ENCODE measurements at regions not wholly inside any gene's neighbourhood (a gene's known extent, or its start where the extent isn't known, plus 50 kb on each side); places are given as distances from the start of the nearest gene placed in this dataset.

DNA sequence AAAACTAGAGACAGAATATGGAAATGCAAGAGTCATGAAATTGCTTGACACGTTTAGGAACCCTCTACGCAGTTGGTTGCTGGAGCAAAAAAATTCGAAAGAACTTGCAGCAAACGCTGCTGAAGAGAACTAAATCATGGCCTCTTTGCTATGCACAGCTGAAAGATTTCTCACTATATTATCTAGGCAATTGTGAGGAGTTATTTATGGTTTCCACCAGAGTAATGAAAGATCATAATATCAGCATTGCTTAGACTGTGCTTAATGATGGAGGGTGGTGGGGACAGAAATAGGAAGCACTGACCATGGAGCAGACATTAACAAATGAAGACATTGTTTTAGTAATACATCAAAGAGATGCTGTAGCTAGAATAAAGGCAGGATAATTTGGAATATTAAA lies 593.4 kb upstream of the ZNF717 start:
- no peaks in the 10 kb centered on the region for H3K4me1 ChIP-seq (ENCODE audit: control insufficient read depth, insufficient read depth, low read length)
- no peaks in the 10 kb centered on the region for H3K27me3 ChIP-seq (ENCODE audit: control insufficient read depth, insufficient read depth, low read length)
- no peak overlapping the region for H3K4me3 ChIP-seq (ENCODE audit: low read length)
- H3K27ac ChIP-seq (ENCODE audit: low read length), result no peak overlapping the region
- no peaks in the 10 kb centered on the region for H3K9me3 ChIP-seq (ENCODE audit: control insufficient read depth, insufficient read depth, low read length)
- H3K36me3 ChIP-seq (ENCODE audit: control insufficient read depth, insufficient read depth, low read length), result no peaks in the 10 kb centered on the region
- WGBS (ENCODE audit: insufficient coverage, insufficient read length), result no CpG with 5 or more reads among the region's 4 CpGs
- no peak for DNase-seq (ENCODE audit: low read depth, low spot score)

DNA sequence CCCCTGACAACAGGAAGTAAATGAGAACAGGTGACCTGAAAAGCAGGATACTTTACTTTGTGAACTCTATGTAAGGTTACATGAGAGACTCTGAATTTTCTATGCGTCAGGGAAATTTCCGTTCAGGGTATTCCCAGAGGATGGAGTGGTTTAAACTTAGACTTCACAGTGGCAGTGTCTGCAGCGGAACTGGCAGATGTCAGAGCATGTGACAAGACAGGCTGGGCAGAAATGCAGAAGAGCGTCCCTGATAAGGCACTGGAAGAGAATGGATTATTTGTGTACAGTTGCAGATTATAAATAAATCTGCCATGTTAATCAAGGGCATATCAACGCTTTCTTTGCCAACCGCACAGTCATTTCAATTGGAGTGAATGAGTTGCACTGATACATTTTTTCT lies 598.4 kb upstream of the ZNF717 start:
- no peaks in the 10 kb centered on the region for H3K36me3 ChIP-seq (ENCODE audit: control insufficient read depth, insufficient read depth, low read length)
- WGBS (ENCODE audit: insufficient coverage, insufficient read length), result no CpG with 5 or more reads among the region's 6 CpGs
- H3K9me3 ChIP-seq (ENCODE audit: control insufficient read depth, insufficient read depth, low read length), result no peaks in the 10 kb centered on the region
- no peaks in the 10 kb centered on the region for H3K4me1 ChIP-seq (ENCODE audit: control insufficient read depth, insufficient read depth, low read length)
- no peak overlapping the region for H3K27ac ChIP-seq (ENCODE audit: low read length)
- H3K27me3 ChIP-seq (ENCODE audit: control insufficient read depth, insufficient read depth, low read length), result no peaks in the 10 kb centered on the region
- DNase-seq (ENCODE audit: low read depth, low spot score), result no peak
- no peak overlapping the region for H3K4me3 ChIP-seq (ENCODE audit: low read length)

DNA sequence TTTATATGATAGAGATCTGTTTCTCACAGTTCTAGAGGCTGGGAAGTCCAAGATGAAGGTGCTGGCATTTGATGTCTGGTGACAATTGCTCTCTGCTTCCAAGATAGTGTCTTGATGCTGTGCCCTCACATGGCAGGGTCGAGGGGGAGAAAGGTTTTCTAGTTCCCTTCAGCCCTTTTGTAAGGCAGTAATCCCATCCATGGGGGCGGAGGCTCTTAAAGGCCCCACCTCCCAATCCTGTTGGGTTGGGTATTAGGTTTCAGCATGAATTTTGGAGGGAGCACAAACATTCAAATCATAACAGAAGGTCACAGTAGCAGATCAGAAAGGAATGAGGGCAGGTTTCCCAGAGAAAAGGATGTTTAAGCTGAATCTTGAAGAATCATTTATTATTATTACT lies 601.7 kb upstream of the ZNF717 start:
- no peak for DNase-seq (ENCODE audit: low read depth, low spot score)
- Histone ChIP-seq H3K36me3 (ENCODE audit: control insufficient read depth, insufficient read depth, low read length) (no peaks in the 10 kb centered on the region), H3K4me3 (ENCODE audit: low read length) (no peak overlapping the region), H3K27me3 (ENCODE audit: control insufficient read depth, insufficient read depth, low read length) (no peaks in the 10 kb centered on the region), H3K4me1 (ENCODE audit: control insufficient read depth, insufficient read depth, low read length) (no peaks in the 10 kb centered on the region), H3K9me3 (ENCODE audit: control insufficient read depth, insufficient read depth, low read length) (no peaks in the 10 kb centered on the region), H3K27ac (ENCODE audit: low read length) (no peak overlapping the region)
- WGBS (ENCODE audit: insufficient coverage, insufficient read length), result no CpG with 5 or more reads among the region's 2 CpGs

DNA sequence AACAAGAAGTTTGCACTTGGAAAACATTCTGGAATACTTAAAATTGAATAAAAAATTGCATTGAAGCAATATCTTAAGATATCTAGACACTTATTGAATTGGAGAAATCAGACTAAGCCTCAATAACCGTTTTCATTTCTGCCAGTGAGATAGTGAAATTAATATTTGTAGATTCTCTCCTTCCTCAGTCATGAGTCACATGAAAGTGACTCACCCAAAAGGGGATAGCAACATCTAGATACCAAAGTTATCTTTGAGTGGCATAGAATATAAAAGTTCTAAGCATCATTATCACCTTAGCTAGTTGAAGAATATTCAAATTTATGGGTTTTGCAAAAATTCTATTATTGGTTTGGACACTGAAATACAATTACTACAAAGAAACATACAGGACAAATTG lies 614.8 kb upstream of the ZNF717 start:
- no peak overlapping the region for H3K27ac ChIP-seq (ENCODE audit: low read length)
- H3K9me3 ChIP-seq (ENCODE audit: control insufficient read depth, insufficient read depth, low read length), result no peaks in the 10 kb centered on the region
- no peaks in the 10 kb centered on the region for H3K27me3 ChIP-seq (ENCODE audit: control insufficient read depth, insufficient read depth, low read length)
- H3K4me1 ChIP-seq (ENCODE audit: control insufficient read depth, insufficient read depth, low read length), result no peaks in the 10 kb centered on the region
- no peak for DNase-seq (ENCODE audit: low read depth, low spot score)
- WGBS (ENCODE audit: insufficient coverage, insufficient read length), result no CpG with 5 or more reads among the region's 1 CpG
- no peaks in the 10 kb centered on the region for H3K36me3 ChIP-seq (ENCODE audit: control insufficient read depth, insufficient read depth, low read length)
- H3K4me3 ChIP-seq (ENCODE audit: low read length), result no peak overlapping the region

DNA sequence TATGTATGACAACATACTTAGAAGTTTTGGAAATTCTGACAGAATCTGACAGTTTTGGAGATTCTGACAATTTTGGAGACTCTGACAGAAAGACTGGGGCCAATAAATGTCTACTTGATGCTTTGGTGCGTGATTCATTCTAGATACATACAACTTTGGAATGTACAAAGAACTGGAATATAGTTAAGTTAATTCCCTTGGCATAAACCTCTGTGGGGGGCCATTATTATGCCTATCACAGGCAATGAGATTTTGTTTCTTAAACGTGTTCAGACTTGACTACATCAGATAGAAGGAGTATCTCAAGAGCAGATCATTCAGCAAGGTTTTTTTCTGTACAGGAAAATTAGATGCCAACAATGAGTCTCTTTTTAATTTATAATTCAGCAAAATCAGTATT lies 617.6 kb upstream of the ZNF717 start:
- H3K4me1 ChIP-seq (ENCODE audit: control insufficient read depth, insufficient read depth, low read length), result no peaks in the 10 kb centered on the region
- no peaks in the 10 kb centered on the region for H3K27me3 ChIP-seq (ENCODE audit: control insufficient read depth, insufficient read depth, low read length)
- WGBS (ENCODE audit: insufficient coverage, insufficient read length), result no CpG with 5 or more reads among the region's 2 CpGs
- H3K27ac ChIP-seq (ENCODE audit: low read length), result no peak overlapping the region
- no peaks in the 10 kb centered on the region for H3K36me3 ChIP-seq (ENCODE audit: control insufficient read depth, insufficient read depth, low read length)
- DNase-seq (ENCODE audit: low read depth, low spot score), result no peak
- no peak overlapping the region for H3K4me3 ChIP-seq (ENCODE audit: low read length)
- H3K9me3 ChIP-seq (ENCODE audit: control insufficient read depth, insufficient read depth, low read length), result no peaks in the 10 kb centered on the region

DNA sequence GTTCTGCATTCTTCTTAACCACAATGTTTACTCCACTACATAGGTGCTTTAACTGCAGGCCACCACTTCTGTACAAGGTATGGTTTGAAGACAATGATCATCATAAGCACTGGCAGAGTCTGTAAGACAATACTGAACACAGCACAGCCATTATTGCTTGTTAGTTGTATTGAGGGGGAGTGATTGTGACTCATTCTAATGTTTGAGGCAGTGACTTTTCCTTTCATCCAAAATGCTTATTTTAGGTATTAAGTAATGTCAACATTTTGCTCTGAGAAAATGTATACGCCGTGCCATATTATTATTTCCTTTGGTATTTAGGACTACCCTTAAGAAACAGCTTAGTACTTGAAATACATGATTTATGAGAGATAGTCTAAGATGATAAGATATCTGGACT lies 618.2 kb upstream of the ZNF717 start:
- no peaks in the 10 kb centered on the region for H3K4me1 ChIP-seq (ENCODE audit: control insufficient read depth, insufficient read depth, low read length)
- no peak for DNase-seq (ENCODE audit: low read depth, low spot score)
- no CpG with 5 or more reads among the region's 2 CpGs for WGBS (ENCODE audit: insufficient coverage, insufficient read length)
- no peak overlapping the region for H3K27ac ChIP-seq (ENCODE audit: low read length)
- H3K36me3 ChIP-seq (ENCODE audit: control insufficient read depth, insufficient read depth, low read length), result no peaks in the 10 kb centered on the region
- H3K4me3 ChIP-seq (ENCODE audit: low read length), result no peak overlapping the region
- no peaks in the 10 kb centered on the region for H3K27me3 ChIP-seq (ENCODE audit: control insufficient read depth, insufficient read depth, low read length)
- H3K9me3 ChIP-seq (ENCODE audit: control insufficient read depth, insufficient read depth, low read length), result no peaks in the 10 kb centered on the region

DNA sequence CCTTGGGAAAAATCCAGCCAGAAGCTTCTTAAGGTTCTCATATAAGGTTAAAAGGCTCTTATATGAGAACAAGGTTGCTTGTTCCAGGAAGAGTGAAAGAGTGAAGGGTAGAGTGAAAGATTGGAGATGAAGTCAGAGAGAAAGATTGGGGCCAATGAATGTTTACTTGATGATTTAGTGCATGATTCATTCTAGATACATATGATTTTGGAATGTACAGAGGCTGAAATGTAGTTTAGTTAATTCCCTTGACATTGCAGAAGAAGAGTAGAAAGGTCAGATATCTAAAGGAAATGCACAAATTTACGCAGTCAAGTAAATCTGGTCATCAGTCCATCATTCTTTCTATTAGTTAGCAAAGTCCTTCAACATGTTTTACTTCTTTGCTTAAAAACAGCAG lies 619.8 kb upstream of the ZNF717 start:
- Histone ChIP-seq H3K9me3 (ENCODE audit: control insufficient read depth, insufficient read depth, low read length) (no peaks in the 10 kb centered on the region), H3K36me3 (ENCODE audit: control insufficient read depth, insufficient read depth, low read length) (no peaks in the 10 kb centered on the region), H3K4me3 (ENCODE audit: low read length) (no peak overlapping the region), H3K4me1 (ENCODE audit: control insufficient read depth, insufficient read depth, low read length) (no peaks in the 10 kb centered on the region), H3K27me3 (ENCODE audit: control insufficient read depth, insufficient read depth, low read length) (no peaks in the 10 kb centered on the region), H3K27ac (ENCODE audit: low read length) (no peak overlapping the region)
- no peak for DNase-seq (ENCODE audit: low read depth, low spot score)
- no CpG with 5 or more reads among the region's 1 CpG for WGBS (ENCODE audit: insufficient coverage, insufficient read length)

DNA sequence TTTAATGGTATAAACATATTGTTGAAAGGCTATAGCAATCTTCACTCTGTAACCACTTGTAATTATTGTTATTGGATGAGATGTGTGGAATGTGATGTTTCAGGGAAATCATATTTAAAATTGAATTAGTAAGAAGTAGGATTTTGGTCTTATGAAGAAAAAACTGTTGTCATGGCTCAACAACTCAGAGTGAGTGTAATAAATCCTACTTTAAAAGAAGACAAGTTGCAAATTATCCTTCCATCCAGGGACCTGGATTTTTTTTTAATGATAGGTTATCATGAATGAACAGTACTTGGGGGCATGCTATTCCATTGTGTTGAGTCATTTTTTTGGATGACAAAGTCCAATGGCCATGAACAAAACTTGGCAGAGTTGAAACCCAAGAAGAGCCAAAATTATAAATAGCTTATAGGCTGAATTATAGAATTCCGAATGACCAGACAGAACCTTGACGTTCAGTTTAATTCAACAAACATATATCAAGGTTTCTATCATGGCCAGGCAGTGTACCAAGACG lies 625.5 kb upstream of the ZNF717 start:
- Histone ChIP-seq H3K9me3 (ENCODE audit: control insufficient read depth, insufficient read depth, low read length) (no peaks in the 10 kb centered on the region), H3K27ac (ENCODE audit: low read length) (no peak overlapping the region), H3K36me3 (ENCODE audit: control insufficient read depth, insufficient read depth, low read length) (no peaks in the 10 kb centered on the region), H3K27me3 (ENCODE audit: control insufficient read depth, insufficient read depth, low read length) (no peaks in the 10 kb centered on the region), H3K4me3 (ENCODE audit: low read length) (no peak overlapping the region), H3K4me1 (ENCODE audit: control insufficient read depth, insufficient read depth, low read length) (no peaks in the 10 kb centered on the region)
- DNase-seq (ENCODE audit: low read depth, low spot score), result no peak
- WGBS (ENCODE audit: insufficient coverage, insufficient read length), result no CpG with 5 or more reads among the region's 3 CpGs

DNA sequence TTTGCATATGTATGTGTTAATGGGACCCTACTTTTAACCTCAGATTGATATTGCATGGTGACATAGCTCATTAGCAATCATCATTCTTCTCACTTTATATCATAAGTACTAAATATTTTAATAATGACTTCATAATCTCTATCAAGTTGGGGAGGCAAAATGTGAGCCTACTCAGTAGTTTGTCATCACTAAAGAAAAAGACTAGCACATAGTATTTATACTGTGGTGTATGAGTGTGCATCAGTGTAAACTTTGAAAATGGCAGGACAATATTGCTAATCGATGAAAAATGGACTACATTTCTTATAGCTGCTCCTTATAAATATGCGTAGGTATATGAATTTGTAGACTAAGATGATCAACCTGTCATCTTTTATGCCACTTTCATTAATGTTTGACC lies 624.5 kb upstream of the ROBO2 start:
- DNase-seq (ENCODE audit: low read depth, low spot score), result no peak
- Histone ChIP-seq H3K27ac (ENCODE audit: low read length) (no peak overlapping the region), H3K4me3 (ENCODE audit: low read length) (no peak overlapping the region), H3K27me3 (ENCODE audit: control insufficient read depth, insufficient read depth, low read length) (no peaks in the 10 kb centered on the region), H3K36me3 (ENCODE audit: control insufficient read depth, insufficient read depth, low read length) (no peaks in the 10 kb centered on the region), H3K9me3 (ENCODE audit: control insufficient read depth, insufficient read depth, low read length) (no peaks in the 10 kb centered on the region), H3K4me1 (ENCODE audit: control insufficient read depth, insufficient read depth, low read length) (no peaks in the 10 kb centered on the region)
- WGBS (ENCODE audit: insufficient coverage, insufficient read length), result no CpG with 5 or more reads among the region's 2 CpGs

DNA sequence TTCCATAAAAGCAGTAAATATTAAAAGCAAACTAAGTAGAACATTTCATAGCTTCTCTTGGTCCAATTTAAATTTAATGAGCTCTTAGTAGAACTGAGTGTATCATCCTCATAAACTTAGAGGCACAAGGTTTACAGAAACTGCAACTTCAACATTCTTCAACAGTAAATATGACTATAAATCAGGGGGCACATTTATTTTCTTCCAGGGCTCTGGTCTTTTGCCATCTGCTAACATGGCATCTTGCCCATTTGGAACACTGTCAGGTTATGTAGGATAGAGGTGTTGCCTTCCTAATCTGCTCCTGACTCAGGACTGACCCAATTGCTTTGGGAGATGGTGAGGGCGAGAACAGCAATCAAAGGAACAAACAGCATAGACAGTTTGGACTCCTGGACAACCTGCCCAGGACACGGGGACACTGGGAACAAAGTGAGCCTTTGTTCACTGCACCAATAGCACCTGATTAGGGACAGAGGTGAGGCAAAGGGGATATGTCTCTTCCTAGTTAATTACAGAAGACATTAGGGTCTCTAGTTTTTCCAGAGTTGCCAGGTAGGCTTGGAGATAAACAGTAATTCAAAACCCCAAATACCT lies 610.2 kb upstream of the ROBO2 start:
- no peaks in the 10 kb centered on the region for H3K9me3 ChIP-seq (ENCODE audit: control insufficient read depth, insufficient read depth, low read length)
- H3K27ac ChIP-seq (ENCODE audit: low read length), result no peak overlapping the region
- no peak overlapping the region for H3K4me3 ChIP-seq (ENCODE audit: low read length)
- H3K4me1 ChIP-seq (ENCODE audit: control insufficient read depth, insufficient read depth, low read length), result no peaks in the 10 kb centered on the region
- no peaks in the 10 kb centered on the region for H3K27me3 ChIP-seq (ENCODE audit: control insufficient read depth, insufficient read depth, low read length)
- WGBS (ENCODE audit: insufficient coverage, insufficient read length), result no CpG with 5 or more reads among the region's 2 CpGs
- DNase-seq (ENCODE audit: low read depth, low spot score), result no peak
- no peaks in the 10 kb centered on the region for H3K36me3 ChIP-seq (ENCODE audit: control insufficient read depth, insufficient read depth, low read length)

DNA sequence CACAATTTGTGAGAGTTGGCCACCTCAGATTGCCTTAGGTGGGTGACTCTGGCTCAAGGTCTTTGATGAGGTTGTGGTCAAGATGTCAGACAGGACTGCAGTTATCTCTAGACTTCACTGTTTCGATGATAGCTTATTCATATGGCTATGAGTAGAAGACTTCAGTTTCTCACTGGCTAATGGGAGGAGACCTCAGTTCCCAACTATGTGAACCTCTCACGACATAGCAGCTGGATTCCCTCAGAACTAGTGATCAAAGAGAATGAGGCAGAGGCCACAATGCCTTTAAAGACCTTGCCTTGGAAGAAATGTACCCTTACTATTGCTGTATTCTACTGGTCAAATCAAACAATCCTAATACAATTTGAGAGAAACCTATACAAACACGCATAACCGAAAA lies 607.5 kb upstream of the ROBO2 start:
- H3K27me3 ChIP-seq (ENCODE audit: control insufficient read depth, insufficient read depth, low read length), result no peaks in the 10 kb centered on the region
- no peak overlapping the region for H3K27ac ChIP-seq (ENCODE audit: low read length)
- no peak overlapping the region for H3K4me3 ChIP-seq (ENCODE audit: low read length)
- no CpG with 5 or more reads among the region's 4 CpGs for WGBS (ENCODE audit: insufficient coverage, insufficient read length)
- no peaks in the 10 kb centered on the region for H3K36me3 ChIP-seq (ENCODE audit: control insufficient read depth, insufficient read depth, low read length)
- no peaks in the 10 kb centered on the region for H3K4me1 ChIP-seq (ENCODE audit: control insufficient read depth, insufficient read depth, low read length)
- no peaks in the 10 kb centered on the region for H3K9me3 ChIP-seq (ENCODE audit: control insufficient read depth, insufficient read depth, low read length)
- no peak for DNase-seq (ENCODE audit: low read depth, low spot score)
